GM23248 (cell line): ENCODE measurements at regions not wholly inside any gene's neighbourhood (a gene's known extent, or its start where the extent isn't known, plus 50 kb on each side); places are given as distances from the start of the nearest gene placed in this dataset.

ENCODE experiments used
- EZH2 ChIP-seq: fragments of 200-600 bp; sonication (generic); IDR thresholded peaks from 2 replicates; pipeline ENCODE4 v1.6.1; 2018; ENCODE audit warnings: antibody characterized with exemption, mild to moderate bottlenecking; ENCODE audit not compliant: insufficient read depth, poor library complexity, severe bottlenecking
- EZH2phosphoT487 ChIP-seq: fragments of 200-600 bp; sonication (generic); IDR thresholded peaks from 2 replicates; pipeline ENCODE4 v1.6.1; 2018; ENCODE audit warnings: antibody characterized with exemption, moderate library complexity, mild to moderate bottlenecking, low read depth; ENCODE audit not compliant: insufficient read depth

DNA sequence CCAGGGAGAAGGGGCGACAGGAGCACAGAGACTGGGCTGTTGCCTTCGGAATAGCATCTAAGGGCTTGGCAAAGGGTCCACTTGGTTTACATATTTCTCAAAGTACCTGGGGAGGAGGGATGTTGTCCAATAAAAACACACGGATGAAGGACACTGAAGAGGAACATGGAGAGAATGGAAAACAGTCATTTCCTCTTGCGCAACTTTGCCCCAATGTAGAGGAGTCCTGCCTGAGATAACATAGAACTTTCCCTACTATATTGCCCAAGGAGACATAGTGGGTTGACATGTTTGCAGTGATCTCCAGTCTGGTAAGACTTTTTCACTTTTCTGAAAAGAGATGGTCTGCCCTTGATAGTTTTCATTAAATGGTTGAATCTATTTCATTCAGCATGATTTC lies 468.8 kb upstream of the SUCLG2 start:
- TF ChIP-seq EZH2 = no peak
- TF ChIP-seq EZH2phosphoT487 = no peak
